ENCODE measurements at regions not wholly inside any gene's neighbourhood (a gene's known extent, or its start where the extent isn't known, plus 50 kb on each side); places are given as distances from the start of the nearest gene placed in this dataset.

DNA sequence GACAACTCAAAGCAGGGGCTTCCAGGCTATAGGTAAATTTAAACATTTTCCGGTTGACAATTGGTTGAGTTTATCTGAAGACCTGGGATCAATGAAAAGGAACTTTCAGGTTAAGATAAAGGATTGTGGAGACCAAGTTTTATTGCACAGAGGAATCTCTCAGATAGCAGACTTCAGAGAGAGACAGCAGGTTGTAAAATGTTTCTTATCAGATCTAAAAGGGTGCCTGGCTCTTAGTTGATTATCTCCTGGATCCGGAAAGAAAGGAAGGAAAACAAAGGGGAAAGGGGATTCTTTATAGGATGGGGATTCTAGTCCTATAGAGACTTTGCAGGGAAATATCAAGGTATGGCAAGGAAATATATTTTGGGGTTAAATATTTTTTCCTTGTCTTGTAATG, 951.3 kb upstream of the SEMA6D start:
- Histone ChIP-seq H3K4me1 (ENCODE audit: control insufficient read depth in 2 of 3, insufficient read depth in 2 of 3, low read depth in 1 of 3, low read length in 3 of 3) (no peaks in the 10 kb centered on the region), H3K36me3 (ENCODE audit: control insufficient read depth in 2 of 3, insufficient read depth in 3 of 3, low read length in 3 of 3) (no peaks in the 10 kb centered on the region), H3K27ac (ENCODE audit: low read depth in 2 of 2, low read length in 2 of 2) (no peak overlapping the region), H3K27me3 (ENCODE audit: control insufficient read depth, insufficient read depth, low read length) (no peaks in the 10 kb centered on the region), H3K4me3 (ENCODE audit: low read length in 3 of 3) (no peak overlapping the region), H3K9me3 (ENCODE audit: control insufficient read depth in 2 of 3, insufficient read depth in 1 of 3, low read length in 3 of 3) (peaks cover 0 to 10% (median 2%) of the 10 kb centered on the region in 3 donors), H3K9ac (ENCODE audit: low read length in 3 of 3) (no peak overlapping the region)
- intact Hi-C loops (cut with DNase I), result no loop called here
- TF ChIP-seq, protein P1, sequence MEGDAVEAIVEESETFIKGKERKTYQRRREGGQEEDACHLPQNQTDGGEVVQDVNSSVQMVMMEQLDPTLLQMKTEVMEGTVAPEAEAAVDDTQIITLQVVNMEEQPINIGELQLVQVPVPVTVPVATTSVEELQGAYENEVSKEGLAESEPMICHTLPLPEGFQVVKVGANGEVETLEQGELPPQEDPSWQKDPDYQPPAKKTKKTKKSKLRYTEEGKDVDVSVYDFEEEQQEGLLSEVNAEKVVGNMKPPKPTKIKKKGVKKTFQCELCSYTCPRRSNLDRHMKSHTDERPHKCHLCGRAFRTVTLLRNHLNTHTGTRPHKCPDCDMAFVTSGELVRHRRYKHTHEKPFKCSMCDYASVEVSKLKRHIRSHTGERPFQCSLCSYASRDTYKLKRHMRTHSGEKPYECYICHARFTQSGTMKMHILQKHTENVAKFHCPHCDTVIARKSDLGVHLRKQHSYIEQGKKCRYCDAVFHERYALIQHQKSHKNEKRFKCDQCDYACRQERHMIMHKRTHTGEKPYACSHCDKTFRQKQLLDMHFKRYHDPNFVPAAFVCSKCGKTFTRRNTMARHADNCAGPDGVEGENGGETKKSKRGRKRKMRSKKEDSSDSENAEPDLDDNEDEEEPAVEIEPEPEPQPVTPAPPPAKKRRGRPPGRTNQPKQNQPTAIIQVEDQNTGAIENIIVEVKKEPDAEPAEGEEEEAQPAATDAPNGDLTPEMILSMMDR (IDR thresholded peaks at IDR 0.05; ENCODE audit: borderline replicate concordance, extremely low read depth, insufficient read depth), result no peak
- FAIRE-seq (no peak), DNase-seq (no peak)

DNA sequence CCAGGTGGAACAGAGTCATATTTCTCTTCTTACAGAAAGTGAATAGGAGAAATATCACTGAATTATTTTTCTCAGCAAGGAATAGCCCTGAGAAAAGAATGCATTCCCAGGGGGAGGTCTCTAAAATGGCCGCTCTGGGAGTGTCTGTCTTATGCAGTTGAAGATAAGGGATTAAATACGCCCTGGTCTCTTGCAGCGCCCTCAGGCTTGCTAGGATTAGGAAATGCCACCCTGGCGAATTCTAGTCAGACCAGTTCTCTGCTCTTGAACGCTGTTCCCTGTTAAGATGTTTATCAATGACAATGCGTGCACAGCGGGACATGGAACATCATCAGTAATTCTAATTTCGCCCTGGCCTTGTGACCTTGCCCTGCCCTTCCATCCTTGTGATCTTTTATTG, 949.0 kb upstream of the SEMA6D start:
- Histone ChIP-seq H3K9me3 (ENCODE audit: control insufficient read depth in 2 of 3, insufficient read depth in 1 of 3, low read length in 3 of 3) (peaks cover 0 to 10% (median 2%) of the 10 kb centered on the region in 3 donors), H3K27ac (ENCODE audit: low read depth in 2 of 2, low read length in 2 of 2) (no peak overlapping the region), H3K4me3 (ENCODE audit: low read length in 3 of 3) (no peak overlapping the region), H3K36me3 (ENCODE audit: control insufficient read depth in 2 of 3, insufficient read depth in 3 of 3, low read length in 3 of 3) (no peaks in the 10 kb centered on the region), H3K4me1 (ENCODE audit: control insufficient read depth in 2 of 3, insufficient read depth in 2 of 3, low read depth in 1 of 3, low read length in 3 of 3) (no peaks in the 10 kb centered on the region), H3K27me3 (ENCODE audit: control insufficient read depth, insufficient read depth, low read length) (no peaks in the 10 kb centered on the region), H3K9ac (ENCODE audit: low read length in 3 of 3) (no peak overlapping the region)
- intact Hi-C loops (cut with DNase I), result no loop called here
- DNase-seq, result no peak
- no peak for FAIRE-seq
- TF ChIP-seq, protein P1 (IDR thresholded peaks at IDR 0.05; ENCODE audit: borderline replicate concordance, extremely low read depth, insufficient read depth), result no peak

DNA sequence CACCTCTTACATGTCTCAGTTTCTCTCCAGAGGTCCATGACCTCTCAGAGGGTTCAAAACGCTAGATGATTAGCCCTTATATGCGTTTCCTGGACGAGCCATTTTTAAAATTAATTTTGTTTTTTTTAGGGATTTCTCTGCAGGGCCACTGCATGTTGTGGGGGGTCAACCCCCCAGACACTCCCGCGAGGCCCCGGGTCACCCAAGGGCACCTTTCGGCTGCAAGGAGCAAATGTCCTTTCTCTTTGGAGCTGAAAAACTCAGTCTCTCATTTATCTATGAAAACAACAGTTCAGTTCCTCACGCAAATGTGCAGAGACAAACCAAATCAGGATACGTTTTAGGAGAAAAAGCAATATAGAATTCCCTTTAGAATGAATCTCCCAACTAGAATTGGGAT, 944.3 kb upstream of the SEMA6D start:
- intact Hi-C loops (cut with DNase I), result no loop called here
- Histone ChIP-seq H3K27me3 (ENCODE audit: control insufficient read depth, insufficient read depth, low read length) (no peaks in the 10 kb centered on the region), H3K27ac (ENCODE audit: low read depth in 2 of 2, low read length in 2 of 2) (no peak overlapping the region), H3K4me3 (ENCODE audit: low read length in 3 of 3) (no peak overlapping the region), H3K36me3 (ENCODE audit: control insufficient read depth in 2 of 3, insufficient read depth in 3 of 3, low read length in 3 of 3) (no peaks in the 10 kb centered on the region), H3K9ac (ENCODE audit: low read length in 3 of 3) (no peak overlapping the region), H3K9me3 (ENCODE audit: control insufficient read depth in 2 of 3, insufficient read depth in 1 of 3, low read length in 3 of 3) (peaks cover 0 to 10% (median 2%) of the 10 kb centered on the region in 3 donors), H3K4me1 (ENCODE audit: control insufficient read depth in 2 of 3, insufficient read depth in 2 of 3, low read depth in 1 of 3, low read length in 3 of 3) (no peaks in the 10 kb centered on the region)
- no peak for FAIRE-seq
- no peak for DNase-seq
- TF ChIP-seq, protein P1 (IDR thresholded peaks at IDR 0.05; ENCODE audit: borderline replicate concordance, extremely low read depth, insufficient read depth), result no peak

DNA sequence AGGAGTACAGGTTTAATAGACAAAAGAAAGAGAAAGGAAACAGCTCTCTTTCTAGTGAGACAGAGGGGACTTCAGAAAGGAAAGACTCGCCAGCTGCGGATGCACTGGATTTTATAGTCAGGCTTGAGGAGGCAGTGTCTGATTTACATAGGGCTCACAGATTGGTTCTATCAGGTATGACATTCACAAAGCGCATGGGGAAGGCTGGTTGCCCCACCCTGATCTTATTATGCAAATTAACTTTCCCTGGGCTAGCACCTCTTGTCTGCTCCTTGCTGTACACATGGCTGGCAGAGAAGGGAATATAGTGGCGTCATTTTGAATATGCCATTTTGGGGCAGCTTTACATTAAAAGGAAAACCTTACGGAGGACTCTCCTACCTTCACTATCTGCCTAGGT, 938.4 kb upstream of the SEMA6D start:
- no peak overlapping the region for H3K9ac ChIP-seq (ENCODE audit: low read length in 3 of 3)
- no peak overlapping the region for H3K27ac ChIP-seq (ENCODE audit: low read depth in 2 of 2, low read length in 2 of 2)
- intact Hi-C loops (cut with DNase I), result no loop called here
- no peak overlapping the region for H3K4me3 ChIP-seq (ENCODE audit: low read length in 3 of 3)
- no peaks in the 10 kb centered on the region for H3K36me3 ChIP-seq (ENCODE audit: control insufficient read depth in 2 of 3, insufficient read depth in 3 of 3, low read length in 3 of 3)
- no peak for FAIRE-seq
- no peaks in the 10 kb centered on the region for H3K9me3 ChIP-seq (ENCODE audit: control insufficient read depth in 2 of 3, insufficient read depth in 1 of 3, low read length in 3 of 3)
- TF ChIP-seq, protein P1 (IDR thresholded peaks at IDR 0.05; ENCODE audit: borderline replicate concordance, extremely low read depth, insufficient read depth), result no peak
- H3K27me3 ChIP-seq (ENCODE audit: control insufficient read depth, insufficient read depth, low read length), result no peaks in the 10 kb centered on the region
- DNase-seq, result no peak
- no peaks in the 10 kb centered on the region for H3K4me1 ChIP-seq (ENCODE audit: control insufficient read depth in 2 of 3, insufficient read depth in 2 of 3, low read depth in 1 of 3, low read length in 3 of 3)
